ENCODE measurements at regions not wholly inside any gene's neighbourhood (a gene's known extent, or its start where the extent isn't known, plus 50 kb on each side); places are given as distances from the start of the nearest gene placed in this dataset.

- no peak for TF ChIP-seq CTCF (IDR thresholded peaks at IDR 0.05 in 8 of 11, conservative IDR thresholded peaks at IDR 0.05 in 3 of 11)
- TF ChIP-seq POLR2A (IDR thresholded peaks at IDR 0.05), result no peak
- TF ChIP-seq POLR2AphosphoS5 (IDR thresholded peaks at IDR 0.05), result no peak
Observed at GRCh38 chr12:126389220-126389841, 1324.1 kb downstream of the AACS start.
